ENCODE measurements at regions not wholly inside any gene's neighbourhood (a gene's known extent, or its start where the extent isn't known, plus 50 kb on each side); places are given as distances from the start of the nearest gene placed in this dataset.

GRCh38 chr2:7292154-7292691 is 375.0 kb downstream of the RNF144A start:
- TF ChIP-seq POLR2AphosphoS5 (IDR thresholded peaks at IDR 0.05; ENCODE audit: low read depth, low read length) (no peak), POLR2A (IDR thresholded peaks at IDR 0.05; ENCODE audit: low read depth, low read length) (no peak), SPI1 (IDR thresholded peaks at IDR 0.05; ENCODE audit: low read depth, low read length) (no peak), TAF1 (IDR thresholded peaks at IDR 0.05; ENCODE audit: low read depth, low read length) (no peak), PAX5 (IDR thresholded peaks at IDR 0.05; ENCODE audit: insufficient read depth, low read length, severe bottlenecking) (no peak), POU2F2 (IDR thresholded peaks at IDR 0.05; ENCODE audit: low read depth, low read length) (no peak)
- no peak for FAIRE-seq
- no peak for DNase-seq (ENCODE audit: insufficient read length, low spot score)

- DNase-seq (ENCODE audit: insufficient read length, low spot score) (no peak), FAIRE-seq (no peak)
- no peak for TF ChIP-seq POU2F2 (IDR thresholded peaks at IDR 0.05; ENCODE audit: low read depth, low read length)
- TF ChIP-seq TAF1 (IDR thresholded peaks at IDR 0.05; ENCODE audit: low read depth, low read length): no peak
- no peak for TF ChIP-seq POLR2AphosphoS5 (IDR thresholded peaks at IDR 0.05; ENCODE audit: low read depth, low read length)
- no peak for TF ChIP-seq SPI1 (IDR thresholded peaks at IDR 0.05; ENCODE audit: low read depth, low read length)
- no peak for TF ChIP-seq POLR2A (IDR thresholded peaks at IDR 0.05; ENCODE audit: low read depth, low read length)
- no peak for TF ChIP-seq PAX5 (IDR thresholded peaks at IDR 0.05; ENCODE audit: insufficient read depth, low read length, severe bottlenecking)
Measured at GRCh38 chr2:7309582-7309981, 392.4 kb downstream of the RNF144A start.

GRCh38 chr2:7324706-7325105 is 407.5 kb downstream of the RNF144A start:
- DNase-seq (ENCODE audit: insufficient read length, low spot score): no peak
- FAIRE-seq: no peak
- TF ChIP-seq TAF1 (IDR thresholded peaks at IDR 0.05; ENCODE audit: low read depth, low read length): no peak
- no peak for TF ChIP-seq PAX5 (IDR thresholded peaks at IDR 0.05; ENCODE audit: insufficient read depth, low read length, severe bottlenecking)
- TF ChIP-seq POU2F2 (IDR thresholded peaks at IDR 0.05; ENCODE audit: low read depth, low read length): no peak
- TF ChIP-seq POLR2AphosphoS5 (IDR thresholded peaks at IDR 0.05; ENCODE audit: low read depth, low read length): no peak

- no peak for FAIRE-seq
- DNase-seq (ENCODE audit: insufficient read length, low spot score): no peak
- no peak for TF ChIP-seq SPI1 (IDR thresholded peaks at IDR 0.05; ENCODE audit: low read depth, low read length)
- TF ChIP-seq POU2F2 (IDR thresholded peaks at IDR 0.05; ENCODE audit: low read depth, low read length): no peak
- no peak for TF ChIP-seq PAX5 (IDR thresholded peaks at IDR 0.05; ENCODE audit: insufficient read depth, low read length, severe bottlenecking)
- no peak for TF ChIP-seq TAF1 (IDR thresholded peaks at IDR 0.05; ENCODE audit: low read depth, low read length)
- no peak for TF ChIP-seq POLR2A (IDR thresholded peaks at IDR 0.05; ENCODE audit: low read depth, low read length)
- TF ChIP-seq POLR2AphosphoS5 (IDR thresholded peaks at IDR 0.05; ENCODE audit: low read depth, low read length): no peak
Measured at GRCh38 chr2:7325186-7325585, 408.0 kb downstream of the RNF144A start.

- no peak for FAIRE-seq
- DNase-seq (ENCODE audit: insufficient read length, low spot score): no peak
- TF ChIP-seq PAX5 (IDR thresholded peaks at IDR 0.05; ENCODE audit: insufficient read depth, low read length, severe bottlenecking): no peak
- TF ChIP-seq POLR2AphosphoS5 (IDR thresholded peaks at IDR 0.05; ENCODE audit: low read depth, low read length): no peak
Measured at GRCh38 chr2:7329465-7329864, 412.3 kb downstream of the RNF144A start.

- no peak for TF ChIP-seq PAX5 (IDR thresholded peaks at IDR 0.05; ENCODE audit: insufficient read depth, low read length, severe bottlenecking)
- DNase-seq (ENCODE audit: insufficient read length, low spot score): no peak
- no peak for FAIRE-seq
Measured at GRCh38 chr2:7333189-7333765, 416.1 kb downstream of the RNF144A start.

- DNase-seq (ENCODE audit: insufficient read length, low spot score): no peak
- no peak for FAIRE-seq
- no peak for TF ChIP-seq POLR2A (IDR thresholded peaks at IDR 0.05; ENCODE audit: low read depth, low read length)
- TF ChIP-seq PAX5 (IDR thresholded peaks at IDR 0.05; ENCODE audit: insufficient read depth, low read length, severe bottlenecking): no peak
- TF ChIP-seq POU2F2 (IDR thresholded peaks at IDR 0.05; ENCODE audit: low read depth, low read length): no peak
- no peak for TF ChIP-seq SPI1 (IDR thresholded peaks at IDR 0.05; ENCODE audit: low read depth, low read length)
- TF ChIP-seq TAF1 (IDR thresholded peaks at IDR 0.05; ENCODE audit: low read depth, low read length): no peak
- no peak for TF ChIP-seq POLR2AphosphoS5 (IDR thresholded peaks at IDR 0.05; ENCODE audit: low read depth, low read length)
Measured at GRCh38 chr2:7333960-7334493, 416.8 kb downstream of the RNF144A start.

- no peak for TF ChIP-seq POU2F2 (IDR thresholded peaks at IDR 0.05; ENCODE audit: low read depth, low read length)
- TF ChIP-seq SPI1 (IDR thresholded peaks at IDR 0.05; ENCODE audit: low read depth, low read length): no peak
- TF ChIP-seq POLR2A (IDR thresholded peaks at IDR 0.05; ENCODE audit: low read depth, low read length): no peak
- no peak for TF ChIP-seq PAX5 (IDR thresholded peaks at IDR 0.05; ENCODE audit: insufficient read depth, low read length, severe bottlenecking)
- no peak for TF ChIP-seq POLR2AphosphoS5 (IDR thresholded peaks at IDR 0.05; ENCODE audit: low read depth, low read length)
- DNase-seq (ENCODE audit: insufficient read length, low spot score): no peak
- FAIRE-seq: no peak
Measured at GRCh38 chr2:7338961-7339360, 421.7 kb downstream of the RNF144A start.

- TF ChIP-seq POU2F2 (IDR thresholded peaks at IDR 0.05; ENCODE audit: low read depth, low read length) (no peak), SPI1 (IDR thresholded peaks at IDR 0.05; ENCODE audit: low read depth, low read length) (no peak), POLR2A (IDR thresholded peaks at IDR 0.05; ENCODE audit: low read depth, low read length) (no peak), TAF1 (IDR thresholded peaks at IDR 0.05; ENCODE audit: low read depth, low read length) (no peak), PAX5 (IDR thresholded peaks at IDR 0.05; ENCODE audit: insufficient read depth, low read length, severe bottlenecking) (no peak), POLR2AphosphoS5 (IDR thresholded peaks at IDR 0.05; ENCODE audit: low read depth, low read length) (no peak)
- FAIRE-seq: no peak
- DNase-seq (ENCODE audit: insufficient read length, low spot score): no peak
Measured at GRCh38 chr2:7346336-7346735, 429.1 kb downstream of the RNF144A start.

GRCh38 chr2:7348761-7349160 is 431.5 kb downstream of the RNF144A start:
- TF ChIP-seq SPI1 (IDR thresholded peaks at IDR 0.05; ENCODE audit: low read depth, low read length) (peak; percentile 62), PAX5 (IDR thresholded peaks at IDR 0.05; ENCODE audit: insufficient read depth, low read length, severe bottlenecking) (no peak), POLR2A (IDR thresholded peaks at IDR 0.05; ENCODE audit: low read depth, low read length) (no peak)
- no peak for FAIRE-seq
- no peak for DNase-seq (ENCODE audit: insufficient read length, low spot score)

All from GM12891 (cell line).